Trophoblast cell (in vitro differentiated cells and primary cell): ENCODE measurements at regions not wholly inside any gene's neighbourhood (a gene's known extent, or its start where the extent isn't known, plus 50 kb on each side); places are given as distances from the start of the nearest gene placed in this dataset.

Experiments used
- DNase-seq, 2 donors: peaks; one replicate each; pipeline ENCODE4 v3.0.0-alpha.2; 2016
- H2AFZ ChIP-seq: 2 replicates; pipeline ENCODE4 v1.6.1; 2013; ENCODE audit warnings: low read length, moderate library complexity, mild to moderate bottlenecking; ENCODE audit not compliant: insufficient read depth, poor library complexity
- H2AK5ac ChIP-seq: 2 replicates; pipeline ENCODE4 v1.6.1; 2013; ENCODE audit warnings: mild to moderate bottlenecking, low read length
- H2BK120ac ChIP-seq: 2 replicates; pipeline ENCODE4 v1.6.1; 2013; ENCODE audit warnings: low read length, mild to moderate bottlenecking, moderate library complexity; ENCODE audit not compliant: insufficient read depth, poor library complexity
- H2BK12ac ChIP-seq: 2 replicates; pipeline ENCODE4 v1.6.1; 2013; ENCODE audit warnings: mild to moderate bottlenecking, low read length, moderate library complexity
- H2BK5ac ChIP-seq: 2 replicates; pipeline ENCODE4 v1.6.1; 2013; ENCODE audit warnings: low read length, low read depth, moderate library complexity, mild to moderate bottlenecking; ENCODE audit not compliant: poor library complexity
- H3K14ac ChIP-seq: 2 replicates; pipeline ENCODE4 v1.6.1; 2013; ENCODE audit warnings: mild to moderate bottlenecking, low read length
- H3K18ac ChIP-seq: 2 replicates; pipeline ENCODE4 v1.6.1; 2013; ENCODE audit warnings: mild to moderate bottlenecking, low read length
- H3K23ac ChIP-seq: 2 replicates; pipeline ENCODE4 v1.6.1; 2013; ENCODE audit warnings: low read length
- H3K27ac ChIP-seq: 2 replicates; pipeline ENCODE4 v1.5.1; 2013; ENCODE audit warnings: low read depth, mild to moderate bottlenecking, inconsistent platforms, low read length, moderate library complexity
- H3K27me3 ChIP-seq: 2 replicates; pipeline ENCODE4 v1.6.1; 2013; ENCODE audit warnings: inconsistent platforms, mild to moderate bottlenecking, low read length, moderate library complexity; ENCODE audit not compliant: insufficient read depth
- H3K36me3 ChIP-seq, 2 experiments: 1 replicate in 1 of 2; 2 replicates in 1 of 2; pipeline ENCODE4 v1.6.1; 2013; ENCODE audit warnings: low read length in 2 of 2, mild to moderate bottlenecking in 2 of 2, moderate library complexity in 1 of 2; ENCODE audit not compliant: insufficient read depth in 2 of 2, control insufficient read depth in 1 of 2
- H3K4ac ChIP-seq: 2 replicates; pipeline ENCODE4 v1.6.1; 2013; ENCODE audit warnings: low read depth, mild to moderate bottlenecking, low read length, moderate library complexity
- H3K4me1 ChIP-seq, 2 experiments: 1 replicate in 1 of 2; 2 replicates in 1 of 2; pipeline ENCODE4 v1.6.1; 2013; ENCODE audit warnings: low read length in 2 of 2, mild to moderate bottlenecking in 2 of 2, moderate library complexity in 1 of 2; ENCODE audit not compliant: insufficient read depth in 2 of 2, control insufficient read depth in 1 of 2
- H3K4me2 ChIP-seq: 2 replicates; pipeline ENCODE4 v1.6.1; 2013; ENCODE audit warnings: inconsistent platforms, mild to moderate bottlenecking, low read length, moderate library complexity
- H3K4me3 ChIP-seq: 2 replicates; pipeline ENCODE4 v1.5.1; 2013; ENCODE audit warnings: mild to moderate bottlenecking, low read depth, low read length, inconsistent platforms
- H3K79me1 ChIP-seq: one replicate; pipeline ENCODE4 v1.6.1; 2013; ENCODE audit warnings: low read length
- H3K79me2 ChIP-seq: 2 replicates; pipeline ENCODE4 v1.6.1; 2013; ENCODE audit warnings: low read length, mild to moderate bottlenecking; ENCODE audit not compliant: control insufficient read depth, insufficient read depth, poor library complexity
- H3K9ac ChIP-seq: 2 replicates; pipeline ENCODE4 v1.6.1; 2013; ENCODE audit warnings: mild to moderate bottlenecking, low read length
- H3K9me3 ChIP-seq: 2 replicates; pipeline ENCODE4 v1.6.1; 2013; ENCODE audit warnings: low read depth, mild to moderate bottlenecking, control low read depth, inconsistent platforms, low read length; ENCODE audit not compliant: insufficient read depth
- H4K12ac ChIP-seq: 2 replicates; pipeline ENCODE4 v1.6.1; 2013; ENCODE audit warnings: low read depth, mild to moderate bottlenecking, low read length, moderate library complexity
- H4K8ac ChIP-seq: 2 replicates; pipeline ENCODE4 v1.6.1; 2013; ENCODE audit warnings: low read depth, mild to moderate bottlenecking, low read length, moderate library complexity
- H4K91ac ChIP-seq: one replicate; pipeline ENCODE4 v1.6.1; 2013; ENCODE audit warnings: low read depth, mild to moderate bottlenecking, low read length, moderate library complexity
- WGBS: extraction: QIAGEN DNeasy Blood & Tissue Kit; methylation state at CpG from one replicate; pipeline ENCODE4 v1.1.7; 2013; ENCODE audit warnings: missing lambda C conversion rate; ENCODE audit not compliant: insufficient read length, insufficient coverage; ENCODE audit errors: extremely low coverage; 5-methylcytosine and 5-hydroxymethylcytosine counted together

GRCh38 chr12:98085046-98085755 is 430.2 kb upstream of the TMPO start:
- Histone ChIP-seq H2AFZ (no peak overlapping the region), H2BK120ac (no peak overlapping the region), H3K4me3 (no peak overlapping the region), H3K14ac (no peak overlapping the region), H3K4me1 (no peaks in the 10 kb centered on the region), H2AK5ac (no peak overlapping the region), H3K4me2 (no peak overlapping the region), H3K23ac (no peak overlapping the region), H3K79me2 (no peaks in the 10 kb centered on the region), H2BK12ac (no peak overlapping the region), H3K36me3 (no peaks in the 10 kb centered on the region), H4K8ac (no peak overlapping the region), H4K91ac (no peak overlapping the region), H4K12ac (no peak overlapping the region), H3K9ac (no peak overlapping the region), H3K27ac (no peak overlapping the region), H3K9me3 (peaks cover 2% of the 10 kb centered on the region), H3K4ac (no peak overlapping the region), H2BK5ac (no peak overlapping the region), H3K18ac (no peak overlapping the region), H3K27me3 (no peaks in the 10 kb centered on the region), H3K79me1 (no peaks in the 10 kb centered on the region)
- DNase-seq = peak; percentile 12 to 55
- whole genome bisulfite sequencing = no CpG with 5 or more reads among the region's 3 CpGs

- H4K8ac ChIP-seq = no peak overlapping the region
- H2BK5ac ChIP-seq = no peak overlapping the region
- H3K79me2 ChIP-seq = no peaks in the 10 kb centered on the region
- H2BK12ac ChIP-seq = no peak overlapping the region
- no CpG with 5 or more reads among the region's 2 CpGs for WGBS
- H3K36me3 ChIP-seq = no peaks in the 10 kb centered on the region
- H4K12ac ChIP-seq = no peak overlapping the region
- no peak overlapping the region for H3K4me2 ChIP-seq
- H2AFZ ChIP-seq = no peak overlapping the region
- DNase-seq = no peak
- no peak overlapping the region for H3K9ac ChIP-seq
- no peaks in the 10 kb centered on the region for H3K79me1 ChIP-seq
- H3K27me3 ChIP-seq = no peaks in the 10 kb centered on the region
- H3K14ac ChIP-seq = no peak overlapping the region
- H3K18ac ChIP-seq = no peak overlapping the region
- H3K9me3 ChIP-seq = peaks cover 3% of the 10 kb centered on the region
- no peak overlapping the region for H3K4me3 ChIP-seq
- no peak overlapping the region for H2BK120ac ChIP-seq
- no peak overlapping the region for H4K91ac ChIP-seq
- no peak overlapping the region for H3K23ac ChIP-seq
- no peaks in the 10 kb centered on the region for H3K4me1 ChIP-seq
- H3K4ac ChIP-seq = no peak overlapping the region
- H2AK5ac ChIP-seq = no peak overlapping the region
- no peak overlapping the region for H3K27ac ChIP-seq
Measured at GRCh38 chr12:98090731-98091130, 424.7 kb upstream of the TMPO start.

GRCh38 chr12:98096436-98096835 is 419.0 kb upstream of the TMPO start:
- no peak overlapping the region for H3K14ac ChIP-seq
- no peak overlapping the region for H4K12ac ChIP-seq
- no peak overlapping the region for H3K4me3 ChIP-seq
- no peak for DNase-seq
- no peak overlapping the region for H2AFZ ChIP-seq
- no peaks in the 10 kb centered on the region for H3K27me3 ChIP-seq
- H2BK12ac ChIP-seq = no peak overlapping the region
- no peak overlapping the region for H3K9ac ChIP-seq
- no peak overlapping the region for H3K4ac ChIP-seq
- no peaks in the 10 kb centered on the region for H3K36me3 ChIP-seq
- H3K27ac ChIP-seq = no peak overlapping the region
- H3K18ac ChIP-seq = no peak overlapping the region
- H3K9me3 ChIP-seq = peaks cover 2% of the 10 kb centered on the region
- H3K79me1 ChIP-seq = no peaks in the 10 kb centered on the region
- no peak overlapping the region for H3K4me2 ChIP-seq
- H4K91ac ChIP-seq = no peak overlapping the region
- no peaks in the 10 kb centered on the region for H3K4me1 ChIP-seq
- no CpG with 5 or more reads among the region's 2 CpGs for WGBS
- H4K8ac ChIP-seq = no peak overlapping the region
- H2BK120ac ChIP-seq = no peak overlapping the region
- no peaks in the 10 kb centered on the region for H3K79me2 ChIP-seq
- no peak overlapping the region for H2BK5ac ChIP-seq
- H3K23ac ChIP-seq = no peak overlapping the region
- H2AK5ac ChIP-seq = no peak overlapping the region

- no peak overlapping the region for H2BK12ac ChIP-seq
- no peak overlapping the region for H4K12ac ChIP-seq
- no peak for DNase-seq
- H4K8ac ChIP-seq = no peak overlapping the region
- no peaks in the 10 kb centered on the region for H3K79me2 ChIP-seq
- no peak overlapping the region for H3K4me2 ChIP-seq
- H2BK120ac ChIP-seq = no peak overlapping the region
- H3K18ac ChIP-seq = no peak overlapping the region
- H3K9ac ChIP-seq = no peak overlapping the region
- H3K4ac ChIP-seq = no peak overlapping the region
- no peaks in the 10 kb centered on the region for H3K36me3 ChIP-seq
- H3K4me1 ChIP-seq = no peaks in the 10 kb centered on the region
- no CpG with 5 or more reads among the region's 7 CpGs for WGBS
- no peak overlapping the region for H2BK5ac ChIP-seq
- H3K27ac ChIP-seq = no peak overlapping the region
- H3K4me3 ChIP-seq = no peak overlapping the region
- no peak overlapping the region for H4K91ac ChIP-seq
- no peak overlapping the region for H2AK5ac ChIP-seq
- H2AFZ ChIP-seq = no peak overlapping the region
- no peak overlapping the region for H3K23ac ChIP-seq
- H3K9me3 ChIP-seq = no peaks in the 10 kb centered on the region
- no peaks in the 10 kb centered on the region for H3K27me3 ChIP-seq
- H3K14ac ChIP-seq = no peak overlapping the region
- no peaks in the 10 kb centered on the region for H3K79me1 ChIP-seq
Measured at GRCh38 chr12:98106031-98106683, 409.2 kb upstream of the TMPO start.
